PC-9 (cell line): ENCODE measurements at regions not wholly inside any gene's neighbourhood (a gene's known extent, or its start where the extent isn't known, plus 50 kb on each side); places are given as distances from the start of the nearest gene placed in this dataset.

Source experiments
- BruUV-seq: library from RNA; stranded (reverse); fragments of 400-500 nt; replicated peaks from 2 replicates; lab custom pipeline; 2021; lab: Mats Ljungman, UMichigan
- CTCF ChIA-PET: fragments of 300-600 bp; sonication (Branson Sonifier 250); formaldehyde crosslinking; loops from one replicate; lab custom pipeline; 2022; ENCODE audit warnings: antibody characterized with exemption; lab: Charles Lee
- POLR2A ChIA-PET: fragments of 300-600 bp; sonication (Branson Sonifier 250); formaldehyde crosslinking; loops from one replicate; lab custom pipeline; 2022; ENCODE audit warnings: antibody characterized with exemption; ENCODE audit not compliant: unreplicated experiment; lab: Charles Lee
- DNase-seq, 2 experiments: peaks; one replicate each; pipeline versions ENCODE4 v3.0.0 to v3.0.0-alpha.2; 2015 to 2022; ENCODE audit warnings: mixed read lengths in 1 of 2
- H2AFZ ChIP-seq: fragments of 200-600 bp; sonication (generic); 2 replicates; pipeline ENCODE4 v1.8.1; 2017; ENCODE audit warnings: antibody characterized with exemption
- H3F3A ChIP-seq: fragments of 200-600 bp; sonication (generic); 2 replicates; pipeline ENCODE4 v1.8.1; 2017; ENCODE audit warnings: antibody characterized with exemption, mild to moderate bottlenecking, low read depth; ENCODE audit not compliant: insufficient read depth
- H3K27ac ChIP-seq: fragments of 200-600 bp; sonication (generic); 2 replicates; pipeline ENCODE4 v1.6.1; 2016; ENCODE audit warnings: mixed run types
- H3K27me3 ChIP-seq: fragments of 200-600 bp; sonication (generic); 2 replicates; pipeline ENCODE4 v1.6.1; 2016; ENCODE audit warnings: low read depth, mixed run types; ENCODE audit not compliant: insufficient read depth
- H3K36me3 ChIP-seq: fragments of 200-600 bp; sonication (generic); 2 replicates; pipeline ENCODE4 v1.6.1; 2016; ENCODE audit warnings: low read depth, mixed run types
- H3K4me1 ChIP-seq: fragments of 200-600 bp; sonication (generic); replicated peaks from 2 replicates; pipeline ENCODE4 v1.6.1; 2016; ENCODE audit warnings: mixed run types; ENCODE audit not compliant: insufficient read depth
- H3K4me2 ChIP-seq: fragments of 200-600 bp; sonication (generic); 2 replicates; pipeline ENCODE4 v1.6.1; 2017; ENCODE audit warnings: mixed run types
- H3K4me3 ChIP-seq: fragments of 200-600 bp; sonication (generic); 2 replicates; pipeline ENCODE4 v1.6.1; 2016; ENCODE audit warnings: mixed run types
- H3K79me2 ChIP-seq: fragments of 200-600 bp; sonication (generic); 2 replicates; pipeline ENCODE4 v1.6.1; 2017; ENCODE audit warnings: low read depth, mixed run types
- H3K9me2 ChIP-seq: fragments of 200-600 bp; sonication (generic); 2 replicates; pipeline ENCODE4 v1.8.1; 2017; ENCODE audit warnings: mild to moderate bottlenecking; ENCODE audit not compliant: insufficient read depth
- H3K9me3 ChIP-seq: fragments of 200-600 bp; sonication (generic); 2 replicates; pipeline ENCODE4 v1.8.1; 2016; ENCODE audit warnings: low read depth; ENCODE audit not compliant: insufficient read depth
- H4K20me1 ChIP-seq: fragments of 200-600 bp; sonication (generic); 2 replicates; pipeline ENCODE4 v1.8.1; 2017; ENCODE audit not compliant: insufficient read depth
- EZH2 ChIP-seq: fragments of 200-600 bp; sonication (generic); IDR thresholded peaks from 2 replicates; pipeline ENCODE4 v1.8.0; 2017; ENCODE audit warnings: antibody characterized with exemption, low read depth
- intact Hi-C: fragments of 100-400 bp; cut with micrococcal nuclease; formaldehyde crosslinking; loops from one replicate; pipeline ENCODE4 v1.10.0; 2022; ENCODE audit not compliant: unreplicated experiment
- TF ChIP-seq, protein P1 (sequence below): fragments of 200-600 bp; sonication (generic); conservative IDR thresholded peaks from 2 replicates; pipeline ENCODE4 v1.6.1; 2017; ENCODE audit warnings: mixed run types, antibody characterized with exemption, mild to moderate bottlenecking, moderate library complexity

DNA sequence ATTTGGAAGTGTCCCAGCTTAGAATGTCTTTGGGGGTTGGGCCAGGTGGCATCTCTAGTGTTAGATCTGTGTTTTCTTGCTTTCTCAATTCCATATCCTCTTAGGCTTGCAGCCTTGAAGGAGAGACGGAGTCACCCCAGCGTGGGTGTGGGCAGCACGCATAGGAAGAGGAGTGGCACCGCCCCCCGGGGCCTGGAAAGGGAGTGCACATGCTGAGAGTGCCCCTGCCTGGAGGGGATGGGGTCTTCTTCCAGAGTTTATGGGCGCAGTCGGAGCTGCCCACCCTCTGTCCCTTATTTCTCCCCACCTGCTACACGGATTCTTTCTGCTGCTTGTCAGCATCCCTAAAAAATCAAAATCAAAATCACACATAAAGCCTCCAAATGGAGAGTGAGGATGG, 309.7 kb downstream of the QKI start:
- ChIA-PET POLR2A (no interaction called here), CTCF (no interaction called here)
- peaks cover 100% of the 10 kb centered on the region for H3K27me3 ChIP-seq
- no peak overlapping the region for H3K4me3 ChIP-seq
- intact Hi-C loops: no loop called here
- H3K9me3 ChIP-seq: no peaks in the 10 kb centered on the region
- no peak overlapping the region for H3K4me2 ChIP-seq
- no peaks in the 10 kb centered on the region for H3K79me2 ChIP-seq
- DNase-seq: no peak
- H2AFZ ChIP-seq: no peak overlapping the region
- no peaks in the 10 kb centered on the region; the same call in 1 of the 2 replicates for H4K20me1 ChIP-seq
- no peaks in the 10 kb centered on the region for H3K4me1 ChIP-seq
- H3F3A ChIP-seq: no peaks in the 10 kb centered on the region
- no peaks in the 10 kb centered on the region for H3K36me3 ChIP-seq
- no peaks in the 10 kb centered on the region for H3K9me2 ChIP-seq
- TF ChIP-seq, protein P1, sequence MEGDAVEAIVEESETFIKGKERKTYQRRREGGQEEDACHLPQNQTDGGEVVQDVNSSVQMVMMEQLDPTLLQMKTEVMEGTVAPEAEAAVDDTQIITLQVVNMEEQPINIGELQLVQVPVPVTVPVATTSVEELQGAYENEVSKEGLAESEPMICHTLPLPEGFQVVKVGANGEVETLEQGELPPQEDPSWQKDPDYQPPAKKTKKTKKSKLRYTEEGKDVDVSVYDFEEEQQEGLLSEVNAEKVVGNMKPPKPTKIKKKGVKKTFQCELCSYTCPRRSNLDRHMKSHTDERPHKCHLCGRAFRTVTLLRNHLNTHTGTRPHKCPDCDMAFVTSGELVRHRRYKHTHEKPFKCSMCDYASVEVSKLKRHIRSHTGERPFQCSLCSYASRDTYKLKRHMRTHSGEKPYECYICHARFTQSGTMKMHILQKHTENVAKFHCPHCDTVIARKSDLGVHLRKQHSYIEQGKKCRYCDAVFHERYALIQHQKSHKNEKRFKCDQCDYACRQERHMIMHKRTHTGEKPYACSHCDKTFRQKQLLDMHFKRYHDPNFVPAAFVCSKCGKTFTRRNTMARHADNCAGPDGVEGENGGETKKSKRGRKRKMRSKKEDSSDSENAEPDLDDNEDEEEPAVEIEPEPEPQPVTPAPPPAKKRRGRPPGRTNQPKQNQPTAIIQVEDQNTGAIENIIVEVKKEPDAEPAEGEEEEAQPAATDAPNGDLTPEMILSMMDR: no peak
- TF ChIP-seq EZH2: no peak
- no TSS peak for BruUV-seq
- H3K27ac ChIP-seq: no peak overlapping the region

DNA sequence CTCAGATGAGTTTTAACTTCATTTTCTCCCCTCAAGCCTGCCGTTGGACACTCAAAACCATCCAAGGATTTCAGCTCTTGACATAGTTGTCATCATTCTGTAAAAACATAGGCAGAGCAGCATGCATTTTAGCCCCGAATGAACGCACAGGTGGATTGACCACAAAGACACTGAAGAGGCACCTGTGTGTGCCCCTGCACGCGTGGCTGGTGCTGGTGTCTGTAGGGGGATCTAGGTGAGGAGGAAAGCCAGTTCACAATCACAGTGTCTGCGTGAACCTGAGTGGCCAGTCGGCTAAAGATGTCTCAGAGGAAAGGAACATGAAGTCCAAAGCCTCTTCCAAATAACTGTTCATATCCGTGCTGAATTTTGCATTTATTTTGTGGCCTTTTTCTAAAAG, 309.2 kb downstream of the QKI start:
- BruUV-seq: no TSS peak
- no peak overlapping the region for H3K4me2 ChIP-seq
- H3K4me3 ChIP-seq: no peak overlapping the region
- no peak overlapping the region for H3K27ac ChIP-seq
- DNase-seq: no peak
- ChIA-PET CTCF (no interaction called here), POLR2A (no interaction called here)
- H3K9me3 ChIP-seq: no peaks in the 10 kb centered on the region
- no peaks in the 10 kb centered on the region for H3F3A ChIP-seq
- no peaks in the 10 kb centered on the region for H3K9me2 ChIP-seq
- no peak overlapping the region for H2AFZ ChIP-seq
- no peaks in the 10 kb centered on the region for H3K4me1 ChIP-seq
- peaks cover 100% of the 10 kb centered on the region for H3K27me3 ChIP-seq
- H3K79me2 ChIP-seq: no peaks in the 10 kb centered on the region
- TF ChIP-seq, protein P1: no peak
- TF ChIP-seq EZH2: no peak
- intact Hi-C loops: no loop called here
- H3K36me3 ChIP-seq: no peaks in the 10 kb centered on the region
- H4K20me1 ChIP-seq: no peaks in the 10 kb centered on the region; the same call in 1 of the 2 replicates

DNA sequence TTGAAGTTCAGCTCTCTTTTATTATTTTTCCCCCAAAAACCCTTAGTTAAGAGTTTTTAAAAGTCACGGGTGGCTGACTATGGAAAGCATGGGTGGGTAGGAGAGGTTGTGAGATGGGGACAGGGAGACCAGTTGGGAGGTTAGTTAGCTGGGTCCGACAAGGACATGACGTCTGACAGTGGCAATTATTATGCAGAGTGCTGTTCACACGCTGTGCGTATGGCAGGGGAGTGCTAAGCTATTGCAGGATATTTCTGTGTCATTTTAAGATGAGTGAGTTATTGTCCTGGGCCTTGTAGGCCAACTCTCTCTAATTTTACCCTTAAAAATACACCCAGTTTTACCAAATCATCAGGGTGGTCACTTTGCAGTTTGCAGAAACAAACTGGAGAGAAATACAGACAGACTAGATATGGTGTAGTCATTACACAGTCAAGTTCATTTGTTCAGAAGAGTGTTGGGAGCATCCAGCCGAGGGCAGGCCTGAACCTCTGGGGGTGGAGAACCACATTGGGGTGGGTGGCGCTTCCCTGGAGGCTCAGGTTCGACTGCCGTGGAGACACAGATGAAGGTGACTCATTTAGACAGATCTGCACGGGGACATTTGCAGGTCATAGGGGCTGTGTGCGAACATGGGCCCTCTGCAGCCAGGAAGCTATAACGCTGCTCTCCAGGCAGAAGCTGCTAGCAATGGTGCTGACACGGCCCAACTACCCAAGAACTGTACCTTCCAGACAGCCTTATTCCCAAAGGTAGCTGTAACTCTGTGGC, 307.6 kb downstream of the QKI start:
- Histone ChIP-seq H3F3A (no peaks in the 10 kb centered on the region), H3K4me2 (no peak overlapping the region), H3K4me3 (no peak overlapping the region), H3K9me3 (no peaks in the 10 kb centered on the region), H3K4me1 (no peaks in the 10 kb centered on the region), H3K36me3 (no peaks in the 10 kb centered on the region), H2AFZ (no peak overlapping the region), H3K79me2 (no peaks in the 10 kb centered on the region), H3K27me3 (peaks cover 98% of the 10 kb centered on the region), H4K20me1 (no peaks in the 10 kb centered on the region; the same call in 1 of the 2 replicates), H3K27ac (no peak overlapping the region), H3K9me2 (no peaks in the 10 kb centered on the region)
- BruUV-seq: no TSS peak
- CTCF ChIA-PET: no interaction called here
- DNase-seq: no peak
- intact Hi-C loops: no loop called here
- TF ChIP-seq, protein P1: no peak
- no peak for TF ChIP-seq EZH2
- POLR2A ChIA-PET: no interaction called here
